GM13976 (cell line): ENCODE measurements at regions not wholly inside any gene's neighbourhood (a gene's known extent, or its start where the extent isn't known, plus 50 kb on each side); places are given as distances from the start of the nearest gene placed in this dataset.

ENCODE experiments used
- DNase-seq: peaks from one replicate; pipeline ENCODE4 v3.0.0; 2012; ENCODE audit warnings: low spot score
- CTCF ChIP-seq: IDR thresholded peaks from 2 replicates; pipeline ENCODE4 v1.5.1; 2012; ENCODE audit warnings: borderline replicate concordance, mild to moderate bottlenecking; ENCODE audit not compliant: insufficient read depth; ENCODE audit errors: extremely low read depth, missing control alignments, control extremely low read depth
- in situ Hi-C: fragments of 300-500 bp; cut with MboI; formaldehyde crosslinking; loops from one replicate; pipeline ENCODE4 v1.12.0; 2022; ENCODE audit warnings: low sequenced_read_pairs, mixed read lengths, inconsistent platforms; ENCODE audit not compliant: unreplicated experiment

GRCh38 chr3:81967393-81967792 lies 205.9 kb upstream of the GBE1 start:
- DNase-seq, result no peak
- in situ Hi-C loops, result no loop called here
- TF ChIP-seq CTCF, result no peak

- TF ChIP-seq CTCF, result no peak
- in situ Hi-C loops, result no loop called here
- no peak for DNase-seq
Observed at GRCh38 chr3:81965696-81966095, 204.3 kb upstream of the GBE1 start.

- DNase-seq, result no peak
- in situ Hi-C loops, result no loop called here
- TF ChIP-seq CTCF, result no peak
Observed at GRCh38 chr3:81962396-81962795, 201.0 kb upstream of the GBE1 start.

GRCh38 chr3:81958972-81959640 lies 197.7 kb upstream of the GBE1 start:
- no peak for DNase-seq
- TF ChIP-seq CTCF, result no peak
- in situ Hi-C loops, result no loop called here

GRCh38 chr3:81955878-81956277 lies 194.4 kb upstream of the GBE1 start:
- TF ChIP-seq CTCF, result no peak
- no peak for DNase-seq
- in situ Hi-C loops, result no loop called here

GRCh38 chr3:81953111-81953510 lies 191.7 kb upstream of the GBE1 start:
- in situ Hi-C loops, result no loop called here
- no peak for DNase-seq
- no peak for TF ChIP-seq CTCF
